ENCODE measurements at regions not wholly inside any gene's neighbourhood (a gene's known extent, or its start where the extent isn't known, plus 50 kb on each side); places are given as distances from the start of the nearest gene placed in this dataset.

GRCh38 chr1:34270181-34270580 lies 93.5 kb downstream of the C1orf94 start:
- no peak for DNase-seq

GRCh38 chr1:34272152-34272551 lies 95.4 kb downstream of the C1orf94 start:
- DNase-seq: no peak

- no peak for DNase-seq
Observed at GRCh38 chr1:34275150-34275549, 98.4 kb downstream of the C1orf94 start.

GRCh38 chr1:34276606-34277005 lies 99.9 kb downstream of the C1orf94 start:
- no peak for DNase-seq

- DNase-seq: no peak
Observed at GRCh38 chr1:34277150-34277549, 100.4 kb downstream of the C1orf94 start.

GRCh38 chr1:34278211-34278610 lies 101.5 kb downstream of the C1orf94 start:
- no peak for DNase-seq

- no peak for DNase-seq
Observed at GRCh38 chr1:34279971-34280370, 103.3 kb downstream of the C1orf94 start.

GRCh38 chr1:34280509-34280908 lies 103.8 kb downstream of the C1orf94 start:
- DNase-seq: no peak

- no peak for DNase-seq
Observed at GRCh38 chr1:34283142-34283541, 106.4 kb downstream of the C1orf94 start.

GRCh38 chr1:34286511-34286910 lies 109.8 kb downstream of the C1orf94 start:
- DNase-seq: no peak

- DNase-seq: no peak
Observed at GRCh38 chr1:34290831-34291230, 114.1 kb downstream of the C1orf94 start.

GRCh38 chr1:34292472-34292871 lies 115.8 kb downstream of the C1orf94 start:
- DNase-seq: no peak

GRCh38 chr1:34296059-34296458 lies 119.4 kb downstream of the C1orf94 start:
- no peak for DNase-seq

- no peak for DNase-seq
Observed at GRCh38 chr1:34302798-34303197, 126.1 kb downstream of the C1orf94 start.

GRCh38 chr1:34303218-34303617 lies 126.5 kb downstream of the C1orf94 start:
- no peak for DNase-seq

GRCh38 chr1:34306568-34306967 lies 129.9 kb downstream of the C1orf94 start:
- no peak for DNase-seq

GRCh38 chr1:34312359-34312758 lies 135.7 kb downstream of the C1orf94 start:
- DNase-seq: no peak

- no peak for DNase-seq
Observed at GRCh38 chr1:34315974-34316373, 139.3 kb downstream of the C1orf94 start.

- DNase-seq: no peak
Observed at GRCh38 chr1:34316773-34317172, 140.1 kb downstream of the C1orf94 start.

- no peak for DNase-seq
Observed at GRCh38 chr1:34319218-34319617, 142.5 kb downstream of the C1orf94 start.

GRCh38 chr1:34320053-34320669 lies 143.5 kb downstream of the C1orf94 start:
- DNase-seq: no peak

GRCh38 chr1:34322969-34323368 lies 146.3 kb downstream of the C1orf94 start:
- DNase-seq: no peak

- DNase-seq: no peak
Observed at GRCh38 chr1:34324879-34325440, 148.3 kb downstream of the C1orf94 start.

- no peak for DNase-seq
Observed at GRCh38 chr1:34328281-34328799, 151.6 kb downstream of the C1orf94 start.

- DNase-seq: no peak
Observed at GRCh38 chr1:34330061-34330460, 153.4 kb downstream of the C1orf94 start.

Data from NCI-H1092 treated with DMSO at 0.1 percent for 48 hours (cell line).